ENCODE measurements at regions not wholly inside any gene's neighbourhood (a gene's known extent, or its start where the extent isn't known, plus 50 kb on each side); places are given as distances from the start of the nearest gene placed in this dataset.

- DNase-seq, result no peak
These were observed 574.5 kb downstream of the TYW1 start for GRCh38 chr7:67571026-67571545.

DNA sequence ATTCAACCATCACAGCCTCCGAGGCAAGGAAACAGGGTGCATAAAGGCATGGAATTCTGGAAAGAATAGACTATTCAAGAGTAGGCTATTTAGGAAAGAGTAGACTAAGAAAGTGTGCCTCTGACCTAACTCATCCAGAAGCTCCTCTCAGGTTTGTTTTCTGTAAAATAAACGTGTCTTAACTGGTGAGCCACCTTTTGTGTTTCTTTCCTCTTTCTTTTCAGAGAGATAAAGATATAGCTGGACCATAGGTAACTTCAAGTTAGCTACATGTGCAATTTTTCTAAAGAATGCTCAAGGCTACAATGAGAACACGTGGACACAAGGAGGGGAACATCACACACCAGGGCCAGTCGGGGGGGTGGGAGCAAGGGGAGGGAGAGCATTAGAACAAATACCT lies 577.0 kb downstream of the TYW1 start:
- no peak for DNase-seq

DNA sequence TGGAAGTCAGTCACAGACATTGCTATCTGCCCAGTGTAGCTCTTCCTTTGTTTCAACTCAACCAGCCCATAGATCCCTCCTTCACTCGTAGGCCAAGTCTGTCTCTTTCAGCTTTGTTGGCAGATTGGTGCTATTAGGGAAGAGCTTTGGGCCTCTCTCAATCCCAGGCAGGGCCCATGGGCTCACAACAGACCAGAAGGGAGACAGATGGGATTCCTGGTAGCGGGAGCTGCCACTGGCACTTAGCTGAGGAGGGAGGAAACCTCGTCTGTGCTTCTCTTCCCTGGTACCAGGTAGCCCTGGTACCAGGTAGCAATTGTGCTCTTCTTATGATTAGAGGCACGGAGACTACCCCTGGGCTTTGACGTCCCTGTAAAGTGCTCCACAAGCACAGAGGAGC lies 592.0 kb downstream of the TYW1 start:
- no peak for DNase-seq

DNA sequence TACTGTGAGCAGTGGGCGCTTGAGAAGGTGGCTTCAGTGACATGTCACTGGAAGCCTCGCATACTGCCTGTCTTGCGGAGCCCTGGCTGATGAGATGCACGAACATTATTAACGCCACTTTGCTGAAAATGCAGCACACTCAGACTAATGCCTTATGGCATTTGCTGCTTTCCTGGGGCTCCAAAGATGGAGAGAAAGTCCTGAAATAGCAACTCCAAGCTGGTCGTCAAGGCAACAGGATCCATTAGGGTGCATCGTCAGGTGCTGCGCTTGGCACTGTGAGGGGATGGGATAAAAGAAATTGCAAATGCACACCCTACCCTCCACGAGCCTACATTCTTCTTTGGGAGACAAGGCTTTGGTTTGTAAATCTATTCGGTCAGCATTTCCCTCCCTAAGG lies 592.5 kb downstream of the TYW1 start:
- no peak for DNase-seq

- no peak for DNase-seq
These were observed 594.0 kb downstream of the TYW1 start for GRCh38 chr7:67590649-67591048.

DNA sequence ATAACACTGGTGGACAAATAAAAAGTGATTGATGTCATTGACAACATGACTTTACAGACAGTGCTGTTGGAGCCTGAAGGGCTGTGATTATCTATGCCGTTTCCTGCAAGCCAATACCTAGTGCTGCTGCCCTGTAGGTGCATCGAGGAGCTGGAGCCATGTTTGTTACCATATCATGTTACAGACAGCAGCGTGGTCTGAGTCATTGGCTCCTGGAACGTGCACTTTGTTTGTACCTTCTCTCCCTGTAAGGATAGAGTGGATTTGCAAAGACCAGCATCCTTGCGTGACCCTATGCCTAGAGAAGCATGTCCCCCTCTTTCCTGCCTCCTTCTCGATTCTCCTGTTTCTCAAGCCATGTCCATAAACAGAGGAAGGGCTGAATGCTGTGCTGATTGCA lies 597.2 kb downstream of the TYW1 start:
- peak; percentile 6 to 19 for DNase-seq

- DNase-seq, result no peak
These were observed 599.0 kb downstream of the TYW1 start for GRCh38 chr7:67595431-67596180.

- no peak for DNase-seq
These were observed 600.5 kb downstream of the TYW1 start for GRCh38 chr7:67597161-67597560.

DNA sequence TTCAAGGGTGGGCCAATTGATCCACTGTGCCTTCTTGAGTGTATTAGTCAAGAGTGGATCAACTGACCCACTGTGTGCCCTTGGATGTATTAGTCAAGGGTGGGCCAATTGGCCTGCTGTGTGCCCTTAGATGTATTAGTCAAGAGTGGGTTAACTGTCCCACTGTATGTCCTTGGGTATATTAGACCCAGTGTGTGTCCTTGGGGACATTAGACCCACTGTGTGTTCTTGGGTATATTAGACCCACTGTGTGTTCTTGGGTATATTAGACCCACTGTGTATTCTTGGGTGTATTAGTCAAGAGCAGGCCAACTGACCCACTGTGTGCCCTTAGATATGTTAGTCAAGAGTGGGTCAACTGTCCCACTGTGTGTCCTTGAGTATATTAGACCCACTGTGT lies 601.8 kb downstream of the TYW1 start:
- DNase-seq, result no peak

GRCh38 chr7:67599331-67600062 lies 602.9 kb downstream of the TYW1 start:
- DNase-seq, result no peak

DNA sequence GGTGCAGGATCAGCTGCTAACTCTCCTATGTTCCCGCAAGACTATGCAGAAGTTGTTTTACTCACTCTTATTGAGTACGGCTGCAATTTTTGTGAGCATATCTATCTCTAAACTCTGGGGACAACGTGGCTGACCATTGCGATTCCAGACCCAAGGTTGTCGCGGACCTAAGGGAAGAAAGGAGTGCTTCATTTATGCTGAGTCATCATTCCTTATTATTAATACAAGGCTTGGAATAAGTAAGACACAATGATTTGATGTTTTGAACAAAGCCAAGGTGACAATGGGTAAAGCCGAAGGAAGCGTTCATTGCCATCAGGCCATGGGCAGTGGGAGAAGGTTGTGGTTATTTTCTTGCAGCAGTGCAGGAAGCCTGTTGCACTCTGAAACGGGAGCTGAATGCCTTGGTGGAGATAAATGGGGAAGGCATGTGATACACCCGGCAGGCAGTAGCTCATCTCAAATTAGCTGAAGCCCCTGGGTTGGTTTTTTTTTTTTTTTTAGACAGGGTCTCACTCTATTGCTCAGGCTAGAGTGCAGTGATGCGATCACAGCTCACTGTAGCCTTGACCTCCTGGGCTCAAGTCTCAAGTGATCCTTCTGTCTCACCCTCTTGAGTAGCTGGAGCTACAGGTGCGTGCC lies 605.7 kb downstream of the TYW1 start:
- DNase-seq, result no peak

DNA sequence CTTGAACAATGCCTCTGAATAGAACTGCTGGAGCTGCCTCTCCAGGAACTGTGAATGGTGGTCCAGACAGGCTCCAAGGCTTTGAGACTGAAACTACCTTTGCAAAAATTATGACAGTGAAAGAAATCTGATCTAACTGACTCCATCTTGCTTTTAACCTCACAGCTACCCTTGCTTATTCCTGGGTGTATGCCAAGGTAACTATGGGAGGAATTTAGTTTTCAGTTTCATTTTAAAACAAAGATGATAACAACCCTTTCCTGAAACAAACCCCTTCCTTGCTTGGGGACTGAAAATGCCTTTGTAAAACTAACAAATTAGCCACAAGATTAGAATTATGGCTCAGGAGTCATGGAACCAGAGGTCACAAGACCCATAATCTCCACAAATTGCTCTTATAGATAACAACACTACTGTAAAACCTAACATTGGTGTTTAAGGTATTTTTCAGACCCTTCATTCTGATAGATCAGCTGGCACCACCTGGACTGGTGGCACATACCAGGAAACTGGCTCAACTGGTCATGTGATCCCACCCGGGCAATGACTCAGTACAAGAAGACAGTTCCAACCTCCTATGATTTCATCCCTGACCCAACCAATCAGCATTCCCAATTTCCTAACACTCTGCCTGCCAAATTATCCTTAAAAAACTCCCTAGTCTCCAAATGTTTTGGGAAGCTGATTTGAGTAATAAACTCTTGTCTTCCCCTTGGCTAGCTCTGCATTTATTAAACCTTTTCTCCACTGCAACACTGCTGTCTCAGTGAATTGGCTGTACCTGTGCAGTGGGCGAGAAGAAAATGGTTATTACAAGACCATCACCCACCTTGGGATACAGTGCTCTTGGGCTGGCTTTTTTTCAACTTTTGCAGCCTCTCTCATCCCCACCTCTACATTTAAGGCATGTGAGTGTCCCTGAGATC lies 608.1 kb downstream of the TYW1 start:
- DNase-seq, result no peak

DNA sequence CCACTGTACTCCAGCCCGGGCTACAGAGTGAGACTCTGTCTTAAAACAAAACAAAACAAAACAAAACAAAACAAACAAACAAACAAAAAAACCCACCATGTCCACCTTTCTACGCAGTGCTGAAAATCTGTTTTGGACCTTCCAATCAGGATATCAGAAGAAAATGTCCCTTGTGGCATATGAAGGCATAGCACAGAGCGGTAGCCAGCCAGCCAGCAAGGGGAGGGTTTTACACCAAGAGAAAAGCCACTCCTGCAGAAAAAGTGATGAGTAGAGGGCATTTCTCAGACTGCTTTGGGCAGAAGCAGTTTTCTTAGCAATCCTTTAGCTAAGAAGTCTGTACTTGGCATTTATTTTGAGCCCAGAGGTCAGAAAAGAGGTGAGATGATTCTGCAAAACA lies 612.2 kb downstream of the TYW1 start:
- DNase-seq, result no peak

DNA sequence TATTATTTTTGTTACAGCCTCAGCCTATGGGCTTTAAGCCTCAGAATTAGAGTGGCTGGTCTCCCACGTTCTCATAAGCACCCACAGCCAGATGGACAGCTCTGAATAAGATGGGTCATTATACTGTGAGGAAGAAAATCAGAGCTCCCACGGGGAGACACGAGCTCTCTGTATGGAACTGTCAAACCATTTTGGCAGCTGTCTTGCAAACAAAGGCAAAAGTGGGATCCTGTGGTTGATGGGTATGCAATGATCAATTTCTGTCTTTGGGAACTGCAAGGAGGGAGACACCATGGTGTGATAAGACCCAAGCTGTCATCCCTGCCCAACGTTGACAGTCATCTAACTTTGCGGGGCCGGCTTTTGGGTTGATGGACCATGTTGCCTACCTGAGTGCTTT lies 614.3 kb downstream of the TYW1 start:
- DNase-seq, result no peak

DNA sequence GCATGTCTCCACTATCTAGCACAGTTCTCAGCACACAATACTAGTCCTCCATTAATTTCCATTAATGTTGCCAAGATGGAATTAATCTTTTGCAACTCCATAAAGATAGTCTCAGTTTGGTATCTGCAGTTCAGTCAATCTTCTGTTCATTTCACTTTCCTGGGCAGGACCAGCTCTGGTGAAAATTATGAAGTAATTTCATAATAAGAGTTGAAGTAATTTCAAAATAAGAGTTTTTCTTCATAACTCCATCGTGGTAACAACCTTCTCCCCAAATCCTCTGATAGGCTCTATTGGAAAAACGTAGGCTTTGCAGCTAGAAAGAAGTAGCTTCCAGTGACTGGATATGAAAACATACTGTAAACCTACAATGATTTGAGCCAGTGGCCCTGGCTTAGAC lies 618.2 kb downstream of the TYW1 start:
- no peak for DNase-seq

DNA sequence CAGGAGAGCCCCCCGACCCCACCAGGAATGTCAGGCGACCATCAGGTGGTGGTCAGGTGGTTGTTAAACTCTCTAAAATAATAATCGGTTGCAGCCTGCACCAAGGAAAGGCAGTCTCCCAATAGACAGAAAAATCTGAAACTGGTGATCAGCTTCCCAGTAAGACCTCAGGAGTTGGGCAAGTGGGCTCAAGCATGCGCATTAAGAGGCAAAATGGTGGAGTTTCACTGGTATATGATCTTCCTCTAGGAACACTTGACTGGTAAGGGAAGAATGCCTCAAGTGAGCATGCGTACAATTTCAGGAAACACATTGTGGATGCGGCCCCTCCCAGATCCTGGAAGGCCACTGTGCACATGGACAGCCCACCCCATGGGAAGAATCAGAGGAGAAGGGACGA lies 619.9 kb downstream of the TYW1 start:
- DNase-seq, result no peak

- DNase-seq, result peak in 1 of 2 experiments; percentile 8
These were observed 622.0 kb downstream of the TYW1 start for GRCh38 chr7:67618556-67619162.

- peak; percentile 62 to 82 for DNase-seq
These were observed 622.5 kb downstream of the TYW1 start for GRCh38 chr7:67619175-67619574.

DNA sequence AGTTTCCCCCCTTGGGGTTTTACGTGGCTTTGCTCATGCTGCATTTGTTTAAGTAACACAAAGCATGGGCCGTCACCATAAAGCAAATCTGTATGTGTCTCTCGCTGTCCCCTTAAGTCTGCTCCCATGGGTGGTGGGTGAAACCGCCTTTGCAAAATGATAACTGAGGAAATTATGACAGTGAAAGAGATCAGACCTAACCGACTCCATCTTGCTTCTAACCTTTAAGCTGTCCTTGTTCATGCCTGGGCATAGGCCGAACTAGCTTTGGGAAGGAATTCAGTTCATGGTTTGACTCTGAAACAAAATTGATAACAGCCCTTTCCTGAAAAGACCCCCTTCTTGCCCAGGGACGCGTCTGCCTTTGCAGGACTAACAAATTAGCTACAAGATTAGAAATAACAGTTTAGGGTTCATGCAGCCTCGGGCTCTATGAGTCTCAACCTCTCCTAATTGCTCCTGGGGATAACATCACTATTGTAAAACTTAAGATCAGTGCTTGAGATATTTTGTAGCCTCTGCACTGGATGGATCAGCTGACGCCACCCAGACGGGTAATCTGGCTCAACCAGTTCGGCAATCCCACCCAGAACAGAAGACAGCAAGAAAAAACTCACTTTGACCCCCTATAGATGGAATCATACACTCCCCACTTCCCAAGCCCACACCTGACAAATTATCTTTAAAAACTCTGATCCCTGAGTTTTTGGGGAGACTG lies 623.7 kb downstream of the TYW1 start:
- DNase-seq, result no peak

DNA sequence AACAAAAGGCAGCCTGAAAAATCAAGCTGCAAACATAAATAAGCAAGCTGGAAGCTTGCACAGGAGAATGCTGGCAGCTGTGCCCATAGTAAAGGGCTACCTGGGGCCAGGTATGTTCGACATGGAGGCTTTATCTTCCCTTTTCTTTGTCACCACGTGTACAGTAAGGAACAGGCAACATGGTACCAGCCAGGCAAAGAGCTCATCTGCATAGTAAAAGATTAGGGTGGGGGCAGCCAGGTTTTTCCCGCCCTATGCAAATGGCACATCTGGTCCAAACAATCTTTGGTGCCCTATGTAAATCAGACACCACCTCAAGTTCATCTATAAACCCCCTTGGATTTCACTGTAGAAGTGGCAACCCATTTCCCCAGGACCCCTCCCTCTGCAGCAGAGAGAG lies 625.1 kb downstream of the TYW1 start:
- DNase-seq, result no peak

DNA sequence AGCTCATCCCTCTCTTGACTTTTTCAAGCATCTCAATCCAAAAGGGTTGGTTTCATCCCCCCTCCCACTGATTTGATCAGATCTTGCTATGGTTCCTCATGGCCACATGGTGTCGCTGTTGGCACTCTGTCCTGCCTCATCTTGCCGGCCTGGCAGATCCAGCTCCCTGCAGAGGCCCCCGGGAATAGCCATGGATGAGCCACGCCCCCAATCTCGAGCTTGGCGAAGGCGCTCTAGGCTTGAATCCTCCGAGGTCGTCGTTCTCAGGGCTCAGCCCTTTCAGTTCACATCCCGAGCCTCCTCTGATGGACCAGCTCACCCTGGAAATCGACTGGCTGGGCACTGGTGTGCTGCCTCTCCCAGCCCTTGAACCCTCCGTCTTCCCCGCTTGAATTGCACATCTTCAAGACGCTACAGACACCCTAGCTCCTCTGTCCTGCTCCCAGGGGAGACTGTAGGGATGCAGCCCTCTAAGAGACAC lies 628.7 kb downstream of the TYW1 start:
- DNase-seq, result peak; percentile 72 to 74

All from SHP77 (cell line).